ENCODE measurements at regions not wholly inside any gene's neighbourhood (a gene's known extent, or its start where the extent isn't known, plus 50 kb on each side); places are given as distances from the start of the nearest gene placed in this dataset.

DNA sequence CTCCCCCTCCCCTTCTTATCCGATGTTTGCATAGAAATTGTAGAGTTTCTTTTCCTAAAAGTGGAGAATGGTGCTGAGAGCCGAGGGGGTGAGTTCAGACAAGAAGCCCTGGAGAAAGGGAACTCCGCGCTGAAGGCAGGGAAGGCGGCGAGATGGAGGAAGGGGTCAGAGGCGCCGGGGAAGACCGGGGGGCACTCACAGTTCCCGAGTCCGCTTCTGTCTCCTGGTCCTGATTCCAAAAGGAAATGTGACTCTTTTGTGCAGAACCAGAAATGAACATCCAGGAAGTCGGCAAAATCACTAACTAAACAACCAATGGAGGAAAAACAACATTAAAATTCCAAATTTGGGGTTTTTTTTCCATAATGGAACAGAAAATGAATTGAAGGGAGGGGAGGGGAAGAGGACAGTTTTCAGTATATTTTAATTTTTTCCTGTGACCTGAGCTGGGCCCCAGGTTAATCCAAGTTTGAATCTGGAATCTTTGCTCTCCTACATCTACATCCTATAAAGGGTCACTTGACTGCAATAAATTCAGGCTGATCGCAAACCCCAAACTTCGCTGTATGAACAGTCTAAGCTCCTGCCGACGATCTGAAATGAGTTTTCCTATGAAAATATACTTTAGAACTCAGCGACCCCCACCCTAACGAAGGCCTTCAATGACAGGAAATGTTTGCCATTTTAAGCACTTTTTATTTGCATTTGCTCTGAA lies 252.3 kb downstream of the C16orf95 start:
- Histone ChIP-seq H3K36me3 (no peaks in the 10 kb centered on the region), H3K4me1 (peaks cover 0 to 53% (median 4%) of the 10 kb centered on the region in 4 donors), H3K9me3 (no peaks in the 10 kb centered on the region), H3K4me3 (peak overlapping the region; percentile 38 to 49), H3K27ac (peak overlapping the region; percentile 79 to 83), H3K27me3 (no peaks in the 10 kb centered on the region)
- TF ChIP-seq, protein P1, sequence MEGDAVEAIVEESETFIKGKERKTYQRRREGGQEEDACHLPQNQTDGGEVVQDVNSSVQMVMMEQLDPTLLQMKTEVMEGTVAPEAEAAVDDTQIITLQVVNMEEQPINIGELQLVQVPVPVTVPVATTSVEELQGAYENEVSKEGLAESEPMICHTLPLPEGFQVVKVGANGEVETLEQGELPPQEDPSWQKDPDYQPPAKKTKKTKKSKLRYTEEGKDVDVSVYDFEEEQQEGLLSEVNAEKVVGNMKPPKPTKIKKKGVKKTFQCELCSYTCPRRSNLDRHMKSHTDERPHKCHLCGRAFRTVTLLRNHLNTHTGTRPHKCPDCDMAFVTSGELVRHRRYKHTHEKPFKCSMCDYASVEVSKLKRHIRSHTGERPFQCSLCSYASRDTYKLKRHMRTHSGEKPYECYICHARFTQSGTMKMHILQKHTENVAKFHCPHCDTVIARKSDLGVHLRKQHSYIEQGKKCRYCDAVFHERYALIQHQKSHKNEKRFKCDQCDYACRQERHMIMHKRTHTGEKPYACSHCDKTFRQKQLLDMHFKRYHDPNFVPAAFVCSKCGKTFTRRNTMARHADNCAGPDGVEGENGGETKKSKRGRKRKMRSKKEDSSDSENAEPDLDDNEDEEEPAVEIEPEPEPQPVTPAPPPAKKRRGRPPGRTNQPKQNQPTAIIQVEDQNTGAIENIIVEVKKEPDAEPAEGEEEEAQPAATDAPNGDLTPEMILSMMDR (IDR thresholded peaks at IDR 0.05): no peak
- peak in 1 of 2 donors; percentile 58 for DNase-seq
- intact Hi-C loops (cut with DNase I; ENCODE audit: low total_unique reads): loop anchor here (5.0 kb wide), 2 partner anchors 212 to 303 kb away; no protein-coding TSS in a partner anchor

DNA sequence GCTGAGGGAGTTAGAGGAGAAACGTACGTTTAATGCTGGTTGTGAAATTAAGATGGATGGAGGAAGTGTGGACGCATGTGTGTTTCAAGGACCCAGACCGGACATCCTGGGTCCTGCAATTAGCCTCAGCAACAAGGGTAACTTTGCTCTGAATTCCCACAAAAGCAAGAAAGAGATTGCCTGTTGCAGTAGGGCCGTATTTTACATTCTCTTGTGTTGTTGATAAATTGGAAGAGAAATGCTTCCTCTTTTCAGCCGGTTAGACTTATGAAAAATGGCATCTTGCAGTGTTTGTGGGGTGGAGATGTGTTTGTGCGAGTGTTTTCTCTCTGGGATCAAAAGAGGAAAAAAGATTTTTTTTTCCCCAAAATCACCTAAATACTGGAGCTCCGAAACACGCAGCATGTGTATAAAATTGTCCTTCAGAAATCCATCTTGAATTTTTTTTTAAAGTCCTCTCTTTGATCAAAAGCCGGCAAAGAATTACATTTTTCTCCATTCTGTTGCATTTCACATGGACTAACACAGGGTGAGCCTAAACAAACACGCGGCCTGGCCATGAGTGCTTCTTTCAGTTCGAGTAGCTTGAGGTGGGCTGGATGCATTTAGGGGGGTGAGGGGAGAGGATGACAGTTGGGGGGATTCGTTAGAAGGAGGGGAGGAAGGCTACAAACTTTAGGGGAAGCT lies 251.6 kb downstream of the C16orf95 start:
- no peaks in the 10 kb centered on the region for H3K36me3 ChIP-seq
- H3K27ac ChIP-seq: peak overlapping the region; percentile 79 to 83
- no peaks in the 10 kb centered on the region for H3K9me3 ChIP-seq
- peaks cover 0 to 49% (median 4%) of the 10 kb centered on the region in 4 donors for H3K4me1 ChIP-seq
- peak overlapping the region; percentile 38 to 49 for H3K4me3 ChIP-seq
- H3K27me3 ChIP-seq: no peaks in the 10 kb centered on the region
- TF ChIP-seq, protein P1 (IDR thresholded peaks at IDR 0.05): no peak
- DNase-seq: peak in 1 of 2 donors; percentile 43
- intact Hi-C loops (cut with DNase I; ENCODE audit: low total_unique reads): loop anchor here (5.0 kb wide), 1 partner anchor 212 kb away; no protein-coding TSS in a partner anchor

DNA sequence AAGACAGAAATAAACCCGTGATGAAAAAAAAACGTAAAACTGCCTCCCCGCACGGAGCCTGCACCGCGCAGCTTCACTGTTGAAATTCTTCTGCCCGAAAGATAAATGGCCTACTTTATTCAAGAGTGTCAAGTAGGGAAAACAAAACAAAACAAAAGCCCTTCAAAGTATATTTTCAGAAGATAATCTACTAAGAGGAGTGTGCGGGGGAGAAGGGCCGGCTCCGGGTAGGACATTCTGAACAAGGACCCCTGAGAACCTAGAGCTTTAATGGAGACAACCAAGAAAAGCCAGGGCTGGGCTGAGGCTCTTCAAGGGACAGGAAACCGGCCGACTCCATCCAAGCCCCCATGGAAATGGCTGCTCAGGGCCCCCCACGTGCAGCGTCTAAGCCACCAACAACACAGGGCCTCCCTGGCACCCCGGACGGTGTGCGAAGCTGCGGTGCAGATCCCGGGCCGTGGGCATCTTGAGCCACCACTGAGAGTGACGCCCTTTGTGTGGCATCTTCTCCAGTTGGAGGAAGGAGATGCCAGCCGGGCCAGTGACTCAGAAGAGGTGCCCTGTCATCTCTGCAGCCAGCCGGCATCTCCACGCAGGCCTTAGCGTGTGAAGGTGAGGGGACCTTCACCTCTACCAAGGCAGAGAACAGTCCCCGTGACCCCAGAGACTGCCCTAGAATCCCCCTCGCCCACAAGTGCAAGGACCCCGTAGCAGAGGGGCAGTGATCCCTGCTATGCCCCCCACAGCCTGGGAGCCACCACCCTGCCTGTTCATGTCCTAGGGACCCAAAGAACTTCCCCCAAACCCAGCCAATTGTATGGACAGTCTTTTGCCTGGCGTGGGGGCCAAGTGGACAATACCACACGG lies 250.8 kb downstream of the C16orf95 start:
- peak in 1 of 2 donors; percentile 32 for DNase-seq

DNA sequence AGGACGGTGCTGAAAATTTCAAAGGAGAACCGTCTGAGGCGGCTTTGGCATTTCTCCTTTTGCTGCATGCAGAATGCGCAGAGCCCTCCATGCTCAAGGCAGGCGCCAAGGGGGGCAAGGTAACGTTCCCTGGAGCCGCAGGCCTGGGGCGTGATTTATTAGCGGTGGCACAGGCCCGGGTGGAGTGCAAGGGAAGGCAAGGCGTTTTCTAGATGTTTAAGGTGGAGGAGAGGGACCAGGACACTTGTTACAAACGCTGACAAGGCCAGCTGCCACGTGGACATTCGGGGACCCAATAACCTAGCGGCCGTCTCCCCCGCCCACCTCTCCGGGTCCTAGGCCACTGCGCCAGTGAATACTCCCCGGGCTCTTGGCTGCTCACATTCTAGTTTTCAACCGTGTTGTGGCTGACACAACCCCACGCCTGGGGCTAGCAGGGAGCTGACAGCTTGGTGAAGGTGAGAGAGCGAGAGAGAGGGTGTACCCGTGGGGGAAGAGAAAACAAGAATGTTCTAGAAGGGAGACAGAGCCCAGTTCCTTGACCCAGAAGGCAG lies 250.1 kb downstream of the C16orf95 start:
- no peak for DNase-seq
- TF ChIP-seq, protein P1 (IDR thresholded peaks at IDR 0.05): no peak
- Histone ChIP-seq H3K27me3 (no peaks in the 10 kb centered on the region), H3K9me3 (no peaks in the 10 kb centered on the region), H3K4me1 (peaks cover 0 to 35% (median 4%) of the 10 kb centered on the region in 4 donors), H3K27ac (peak overlapping the region; percentile 79 to 83), H3K36me3 (no peaks in the 10 kb centered on the region), H3K4me3 (no peak overlapping the region)
- intact Hi-C loops (cut with DNase I; ENCODE audit: low total_unique reads): loop anchor here (5.0 kb wide), 1 partner anchor 210 kb away; no protein-coding TSS in a partner anchor

More for the DNA sequence above, 250.8 kb downstream of the C16orf95 start:
- Histone ChIP-seq H3K4me1 (peaks cover 0 to 41% (median 4%) of the 10 kb centered on the region in 4 donors), H3K27ac (peak overlapping the region; percentile 79 to 83), H3K4me3 (peak overlapping the region; percentile 8 to 49), H3K27me3 (no peaks in the 10 kb centered on the region), H3K9me3 (no peaks in the 10 kb centered on the region), H3K36me3 (no peaks in the 10 kb centered on the region)
- intact Hi-C loops (cut with DNase I; ENCODE audit: low total_unique reads): loop anchor here (5.0 kb wide), 1 partner anchor 211 kb away; no protein-coding TSS in a partner anchor
- TF ChIP-seq, protein P1 (IDR thresholded peaks at IDR 0.05): no peak
